ENCODE measurements at regions not wholly inside any gene's neighbourhood (a gene's known extent, or its start where the extent isn't known, plus 50 kb on each side); places are given as distances from the start of the nearest gene placed in this dataset.

- DNase-seq = no peak
Measured at GRCh38 chr19:30774252-30774766, 402.1 kb downstream of the ZNF536 start.

- DNase-seq = no peak
Measured at GRCh38 chr19:30762651-30763050, 390.5 kb downstream of the ZNF536 start.

GRCh38 chr19:30760014-30760413 is 387.8 kb downstream of the ZNF536 start:
- no peak for DNase-seq

DNA sequence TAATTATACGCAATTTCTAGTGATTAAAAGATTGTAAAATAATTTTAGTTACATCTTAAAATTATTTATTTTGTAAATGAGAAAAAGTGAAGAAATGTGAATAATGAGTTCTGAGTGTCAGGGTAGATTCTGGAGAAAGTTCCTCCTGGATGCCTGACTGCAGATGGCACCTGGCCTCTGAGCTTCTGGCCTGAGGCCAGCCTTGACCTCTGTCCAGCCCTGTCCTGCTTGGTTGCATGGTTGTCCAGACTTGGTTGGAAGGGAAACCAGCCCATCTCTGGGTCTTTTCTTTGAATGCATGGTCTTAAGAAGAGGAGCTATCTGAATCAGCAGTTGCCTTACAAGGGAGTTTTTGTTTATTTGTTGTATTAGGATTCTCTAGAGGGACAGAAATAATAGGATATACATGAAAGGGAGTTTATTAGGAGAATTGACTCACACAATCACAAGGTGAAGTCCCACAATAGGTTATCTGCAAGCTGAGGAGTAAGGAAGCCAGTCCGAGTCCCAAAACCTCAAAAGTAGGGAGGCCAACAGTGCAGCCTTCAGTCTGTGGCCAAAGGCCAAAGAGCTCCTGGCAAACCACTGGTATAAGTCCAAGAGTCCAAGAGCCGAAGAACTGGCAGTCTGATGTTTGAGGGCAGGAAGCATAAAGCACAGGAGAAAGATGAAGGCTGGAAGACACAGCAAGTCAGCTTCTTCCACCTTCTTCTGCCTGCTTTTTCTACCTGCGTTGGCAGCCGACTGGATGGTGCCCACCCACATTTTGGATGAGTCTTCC is 385.8 kb downstream of the ZNF536 start:
- no peak for DNase-seq

GRCh38 chr19:30757104-30757836 is 385.1 kb downstream of the ZNF536 start:
- DNase-seq = no peak

DNA sequence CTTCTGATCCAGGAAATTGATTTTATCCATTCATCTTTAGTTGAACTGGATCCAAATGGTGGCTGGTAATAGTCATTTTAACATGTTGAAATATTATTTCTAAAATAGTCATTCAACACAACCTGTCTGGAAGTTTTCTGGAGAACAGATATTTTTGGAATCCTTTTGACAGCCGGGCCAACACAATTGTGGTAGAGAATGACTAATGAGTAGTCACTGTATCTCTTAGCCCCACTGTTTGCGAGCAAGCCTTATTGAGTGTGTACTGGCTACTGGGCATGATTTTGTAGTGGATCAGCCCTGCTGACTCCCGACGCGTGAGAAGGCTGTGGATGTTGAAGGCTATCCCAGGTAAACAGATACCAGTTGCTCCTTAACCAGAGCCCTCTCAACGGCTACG is 383.4 kb downstream of the ZNF536 start:
- DNase-seq = no peak

DNA sequence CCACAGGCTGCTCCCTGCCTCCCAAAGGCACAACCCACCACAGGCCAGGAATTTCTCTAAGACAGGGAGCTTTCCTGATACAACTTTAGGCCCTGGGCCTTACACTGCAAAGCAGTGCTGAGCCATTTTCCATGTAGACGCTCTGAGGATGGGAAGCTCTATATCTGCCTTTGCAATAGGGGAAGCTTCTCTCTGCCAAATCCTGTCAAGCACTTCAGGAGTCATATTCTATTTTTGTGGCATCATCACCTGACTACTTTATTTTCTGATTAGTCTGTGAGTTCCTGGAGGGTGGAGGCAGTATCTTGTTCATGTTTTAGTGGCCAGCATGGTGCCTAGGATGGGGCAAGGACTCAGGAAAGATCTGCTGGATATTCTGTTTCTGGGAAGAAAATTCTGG is 382.0 kb downstream of the ZNF536 start:
- no peak for DNase-seq

DNA sequence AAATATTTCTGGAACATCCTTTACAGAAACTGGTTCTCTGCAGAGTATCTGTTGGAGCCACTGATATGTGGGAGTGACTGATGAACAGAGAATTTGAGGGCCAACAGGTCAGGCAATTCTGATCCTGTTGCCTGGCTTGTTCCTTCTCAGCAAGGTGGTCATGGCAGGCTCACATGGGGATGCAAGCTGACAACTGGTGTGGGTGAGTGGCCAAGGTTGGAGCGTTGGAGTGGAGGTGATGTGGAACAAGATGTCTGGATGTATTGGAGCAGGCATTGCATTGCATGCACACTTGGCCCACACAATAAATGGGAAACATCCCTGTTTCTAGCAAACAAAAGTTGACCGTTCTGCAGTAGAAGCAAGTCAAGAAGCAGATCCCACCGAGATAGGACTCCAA is 380.7 kb downstream of the ZNF536 start:
- DNase-seq = no peak

DNA sequence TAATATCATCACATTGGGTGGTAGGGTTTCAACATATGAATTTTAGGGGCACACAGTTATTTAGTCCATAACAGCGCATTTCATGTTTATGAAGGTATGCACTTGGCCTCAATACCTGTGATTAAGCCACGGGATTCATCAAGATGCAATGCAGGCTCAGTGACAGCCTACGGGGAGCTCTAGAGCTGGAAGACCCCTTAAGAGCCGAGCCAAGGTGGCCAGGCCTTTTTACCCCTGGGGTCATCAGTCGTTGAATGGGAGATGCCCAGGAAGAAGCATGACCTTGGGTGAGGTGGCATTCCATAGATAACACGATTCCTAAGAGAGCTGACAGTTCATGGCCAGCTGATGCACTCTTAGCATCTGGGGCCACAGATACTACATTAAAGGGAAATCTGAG is 380.0 kb downstream of the ZNF536 start:
- DNase-seq = no peak

DNA sequence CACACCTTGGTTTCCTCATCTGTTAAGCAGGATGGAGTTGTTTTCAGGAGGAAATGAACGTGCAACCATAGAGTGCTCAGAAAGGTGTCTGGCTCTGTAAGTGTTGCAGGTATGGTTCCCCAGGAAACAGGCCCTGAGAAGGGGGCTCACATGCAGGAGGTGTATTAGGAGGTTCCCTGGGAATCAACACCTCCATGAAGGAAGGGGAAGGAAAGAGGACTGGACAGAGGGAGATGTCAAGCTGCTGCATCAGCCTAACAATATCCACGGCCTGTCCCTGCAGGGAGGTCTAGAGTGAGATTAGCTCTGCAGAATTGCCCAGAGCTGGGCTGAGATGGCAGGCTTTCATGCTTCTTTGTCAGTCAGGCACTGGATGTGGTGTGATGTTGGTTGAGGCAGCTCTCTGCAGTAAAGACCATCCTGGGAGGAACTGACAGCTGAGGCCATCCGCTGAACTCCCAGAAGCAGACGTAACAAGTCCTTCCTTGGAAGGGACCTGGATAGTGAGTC is 373.3 kb downstream of the ZNF536 start:
- no peak for DNase-seq

DNA sequence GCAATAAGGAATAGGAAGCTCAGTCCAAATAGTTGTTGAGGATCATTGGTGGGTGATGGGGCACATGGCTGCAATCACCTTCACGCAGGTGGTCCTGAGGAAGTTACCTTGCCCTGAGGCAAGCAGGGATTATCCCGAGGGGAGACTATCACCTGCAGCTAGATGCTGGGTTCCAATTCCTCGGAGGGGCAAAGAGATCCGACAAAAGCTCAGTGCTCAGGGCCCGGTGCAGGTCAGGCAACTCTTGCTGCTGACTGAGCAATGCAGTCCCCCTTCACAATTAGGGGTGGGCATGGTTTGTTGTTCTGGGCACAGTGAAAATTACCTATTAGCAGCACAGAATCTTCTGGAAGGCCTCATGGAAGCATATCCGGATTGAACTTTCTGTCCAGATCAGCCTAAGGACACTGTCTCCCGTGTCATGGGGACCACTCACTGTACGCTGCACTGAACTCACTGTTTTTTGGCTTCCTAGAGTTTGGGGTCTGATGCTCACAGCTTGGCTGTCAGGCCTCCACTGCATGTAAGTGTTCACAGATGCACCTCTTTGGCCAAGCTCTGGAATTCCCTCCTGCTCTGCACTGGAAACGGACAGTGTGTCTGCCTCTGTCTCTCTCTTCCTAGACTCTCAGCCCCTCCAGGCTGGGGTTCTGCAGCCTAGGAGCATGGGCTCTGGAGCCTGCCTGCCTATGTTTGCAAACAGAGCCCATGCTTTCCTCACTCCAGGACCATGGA is 372.7 kb downstream of the ZNF536 start:
- DNase-seq = no peak

- DNase-seq = no peak
Measured at GRCh38 chr19:30743702-30744101, 371.5 kb downstream of the ZNF536 start.

DNA sequence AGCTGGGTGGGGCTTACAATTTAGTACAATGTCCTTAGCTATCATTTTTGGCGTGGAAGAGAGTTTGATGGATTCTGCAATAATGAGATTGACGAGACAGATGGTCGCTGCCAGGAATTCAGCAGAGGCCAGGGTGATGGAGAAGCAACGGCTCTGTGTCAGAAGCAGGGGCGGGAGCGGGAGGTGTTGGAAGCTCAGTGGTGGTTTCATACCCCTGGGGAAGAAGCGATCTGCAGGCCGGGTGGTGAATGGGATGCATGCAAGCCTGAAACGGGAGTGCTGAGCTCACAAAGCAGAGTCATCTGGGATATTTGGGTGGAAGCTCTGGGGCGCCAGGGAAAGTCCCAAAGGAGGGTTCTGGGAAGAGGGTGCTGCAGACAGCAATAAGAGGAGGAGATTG is 370.8 kb downstream of the ZNF536 start:
- no peak for DNase-seq

DNA sequence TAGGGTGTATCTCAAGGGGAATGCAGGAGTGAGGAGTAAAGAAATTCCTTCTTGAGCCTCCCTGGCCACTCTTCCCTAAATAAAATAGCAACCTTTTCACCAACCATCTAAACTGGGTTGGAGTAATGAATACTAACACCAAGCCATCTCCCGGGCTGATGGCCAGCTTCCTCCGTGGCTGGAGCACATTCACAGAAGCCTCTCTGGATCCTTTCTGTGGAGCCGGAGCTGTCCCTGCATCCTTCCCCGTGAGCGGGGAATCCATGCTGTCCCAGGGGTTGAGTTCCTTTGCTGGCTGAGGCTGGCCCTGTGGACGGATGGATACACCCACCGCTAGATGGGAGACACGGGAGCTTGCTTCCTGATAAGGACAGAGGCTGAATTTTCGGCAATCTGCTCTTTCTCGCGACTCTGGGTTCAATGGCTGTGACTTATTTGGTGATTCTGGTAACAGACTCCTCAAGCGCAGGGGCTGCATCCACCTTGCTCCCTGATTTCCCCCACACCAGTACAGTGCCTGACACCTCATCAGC is 370.3 kb downstream of the ZNF536 start:
- DNase-seq = no peak

DNA sequence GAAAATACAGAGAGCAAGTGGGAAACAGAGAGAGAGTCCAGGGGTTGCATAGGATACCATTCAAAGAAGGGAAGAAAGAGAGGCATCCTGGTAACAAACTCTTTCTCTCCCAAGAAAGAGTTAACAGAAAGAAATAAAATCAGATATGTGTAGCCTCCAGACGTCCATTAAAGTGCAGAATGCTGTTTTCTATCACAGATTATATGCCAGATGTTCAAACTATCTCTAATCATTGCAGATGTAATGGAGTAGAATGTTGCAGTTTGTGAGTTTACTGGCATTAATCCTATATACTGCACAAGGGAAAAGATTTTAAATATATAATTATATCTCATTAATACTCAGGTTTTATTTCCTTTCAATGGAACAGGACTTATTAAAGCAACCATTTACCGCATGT is 369.4 kb downstream of the ZNF536 start:
- DNase-seq = no peak

DNA sequence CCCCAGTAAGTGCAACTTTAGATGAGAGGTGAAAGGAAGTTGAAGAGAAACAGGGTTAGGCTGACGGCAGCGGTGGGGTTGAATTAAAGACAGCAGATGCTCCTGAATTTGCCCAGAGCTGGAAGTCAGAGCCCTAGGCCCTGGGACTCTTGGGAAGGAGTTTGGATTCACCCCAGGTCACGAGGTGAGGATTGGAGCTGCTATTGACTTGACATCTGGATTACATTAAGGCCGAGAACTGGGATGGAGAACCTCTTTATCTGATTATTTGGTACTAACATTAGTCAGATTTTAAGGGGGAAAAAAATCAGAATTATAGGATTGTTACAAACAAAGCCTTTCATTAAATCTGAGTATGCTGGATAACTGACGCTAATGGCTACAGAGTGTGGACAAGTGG is 367.2 kb downstream of the ZNF536 start:
- DNase-seq = no peak

GRCh38 chr19:30738047-30738446 is 365.9 kb downstream of the ZNF536 start:
- DNase-seq = no peak

- no peak for DNase-seq
Measured at GRCh38 chr19:30734669-30735068, 362.5 kb downstream of the ZNF536 start.

GRCh38 chr19:30733826-30734550 is 361.8 kb downstream of the ZNF536 start:
- no peak for DNase-seq

DNA sequence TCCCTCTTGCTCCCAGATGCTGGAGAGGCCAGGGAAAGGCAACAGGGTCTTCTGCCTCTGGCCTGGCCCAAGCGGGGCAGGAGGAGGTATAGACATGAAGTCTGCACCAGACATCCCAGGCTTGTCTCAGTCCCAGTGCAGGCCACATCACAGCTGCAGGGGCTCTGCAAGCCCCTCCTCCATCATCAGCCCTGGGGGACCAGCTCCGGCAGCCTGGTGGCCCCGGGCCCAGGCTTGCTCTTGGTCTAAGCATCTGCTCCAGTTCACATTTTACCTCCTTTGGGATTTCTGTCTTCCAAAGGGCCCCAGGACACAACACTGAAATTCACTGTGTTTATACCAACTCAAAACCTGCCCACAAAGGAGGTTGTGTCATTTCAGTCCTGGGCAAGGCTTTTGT is 359.4 kb downstream of the ZNF536 start:
- no peak for DNase-seq

- DNase-seq = no peak
Measured at GRCh38 chr19:30729451-30729850, 357.3 kb downstream of the ZNF536 start.

- no peak for DNase-seq
Measured at GRCh38 chr19:30722761-30723160, 350.6 kb downstream of the ZNF536 start.

All from NCI-H446 treated with DMSO at 0.1 percent for 48 hours (cell line).